Activated naive CD4-positive, alpha-beta T cell treated with anti-CD3 and anti-CD28 coated beads, Interleukin-2, amount 10 ng/mL, durations not matched to agents 7 days and 5 days (primary cell): ENCODE measurements at regions not wholly inside any gene's neighbourhood (a gene's known extent, or its start where the extent isn't known, plus 50 kb on each side); places are given as distances from the start of the nearest gene placed in this dataset.
"Not testable (repeated sequence)": the region's sequence is repeated elsewhere in the genome, so short reads cannot be mapped to it uniquely, and the experiment has no call there.

Experiments
- CTCF ChIA-PET: fragments of 350-600 bp; sonication (Branson Sonifier 250); formaldehyde crosslinking; loops from one replicate; lab custom pipeline; 2021; ENCODE audit warnings: antibody characterized with exemption; lab: Charles Lee
- DNase-seq: peaks from one replicate; pipeline ENCODE4 v3.0.0-alpha.2; 2020
- H3K27ac Mint-ChIP-seq: one replicate; pipeline ENCODE4 v1.8.0; 2021; ENCODE audit warnings: mild to moderate bottlenecking, moderate library complexity, mixed read lengths
- H3K27me3 Mint-ChIP-seq: one replicate; pipeline ENCODE4 v1.8.0; 2021; ENCODE audit warnings: mild to moderate bottlenecking, mixed read lengths
- H3K36me3 Mint-ChIP-seq: one replicate; pipeline ENCODE4 v1.8.0; 2021; ENCODE audit warnings: mixed read lengths
- H3K4me1 Mint-ChIP-seq: one replicate; pipeline ENCODE4 v1.8.0; 2021; ENCODE audit warnings: mixed read lengths
- H3K4me3 Mint-ChIP-seq: one replicate; pipeline ENCODE4 v1.8.0; 2021; ENCODE audit warnings: mild to moderate bottlenecking, moderate library complexity, mixed read lengths
- H3K9me3 Mint-ChIP-seq: one replicate; pipeline ENCODE4 v1.8.0; 2021; ENCODE audit warnings: mixed read lengths

DNA sequence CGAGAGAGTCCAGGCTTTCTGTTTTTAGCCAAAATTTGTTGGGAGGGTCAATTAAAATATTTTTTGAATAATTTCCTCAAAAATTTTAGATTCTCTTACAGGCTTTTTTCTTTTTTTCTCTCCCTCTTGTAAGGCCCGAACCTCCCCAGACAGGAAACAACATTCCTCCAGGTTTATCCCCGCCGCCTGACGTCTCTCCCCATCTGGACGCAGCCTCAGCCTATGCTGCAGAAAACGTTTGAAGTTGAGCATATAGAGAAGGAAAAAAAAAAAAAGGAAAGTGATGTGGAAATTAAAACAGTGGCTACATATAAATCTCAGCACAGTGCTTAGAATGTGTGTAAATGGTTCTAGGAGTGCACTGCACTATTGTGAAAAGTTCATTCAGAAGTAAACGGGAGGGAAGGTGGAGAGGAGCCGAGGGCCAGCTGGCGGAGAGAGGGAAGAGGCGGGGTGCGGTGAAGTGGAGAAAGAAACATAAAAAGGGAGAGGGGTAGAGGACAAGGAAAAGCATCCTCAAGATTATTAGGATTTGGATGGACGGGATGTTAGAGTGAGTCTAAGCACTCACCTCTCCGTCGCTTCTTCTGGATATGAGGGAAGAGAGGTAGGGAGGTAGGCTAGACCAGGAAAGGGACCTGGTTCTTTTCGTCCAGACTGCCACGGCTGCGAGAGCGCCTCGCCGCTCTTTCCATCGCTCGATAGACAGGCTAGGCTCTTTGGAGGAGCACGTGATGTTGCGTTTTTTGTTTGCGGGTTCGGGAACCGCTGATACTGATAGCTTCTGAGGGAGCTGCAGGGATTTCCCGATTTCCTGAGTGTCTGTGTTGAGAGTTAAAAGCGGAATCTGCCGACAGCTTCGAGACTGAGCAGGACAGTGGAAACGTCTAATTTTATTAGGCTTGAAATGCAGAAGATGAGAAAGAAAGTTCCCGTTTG lies 98.7 kb downstream of the TRIM27 start:
- H3K36me3 Mint-ChIP-seq = peaks cover 3% of the 10 kb centered on the region
- H3K4me3 Mint-ChIP-seq = peak overlapping the region; percentile 3
- H3K4me1 Mint-ChIP-seq = peaks cover 3% of the 10 kb centered on the region
- peaks cover 76% of the 10 kb centered on the region for H3K27me3 Mint-ChIP-seq
- H3K27ac Mint-ChIP-seq = no peak overlapping the region
- DNase-seq = no peak
- H3K9me3 Mint-ChIP-seq = no peaks in the 10 kb centered on the region
- CTCF ChIA-PET = interaction anchor here (0.6 to 1.9 kb wide), 3 partner anchors 13 to 32 kb away, joined by 3 to 7 read pairs (median 5); no protein-coding TSS in a partner anchor

DNA sequence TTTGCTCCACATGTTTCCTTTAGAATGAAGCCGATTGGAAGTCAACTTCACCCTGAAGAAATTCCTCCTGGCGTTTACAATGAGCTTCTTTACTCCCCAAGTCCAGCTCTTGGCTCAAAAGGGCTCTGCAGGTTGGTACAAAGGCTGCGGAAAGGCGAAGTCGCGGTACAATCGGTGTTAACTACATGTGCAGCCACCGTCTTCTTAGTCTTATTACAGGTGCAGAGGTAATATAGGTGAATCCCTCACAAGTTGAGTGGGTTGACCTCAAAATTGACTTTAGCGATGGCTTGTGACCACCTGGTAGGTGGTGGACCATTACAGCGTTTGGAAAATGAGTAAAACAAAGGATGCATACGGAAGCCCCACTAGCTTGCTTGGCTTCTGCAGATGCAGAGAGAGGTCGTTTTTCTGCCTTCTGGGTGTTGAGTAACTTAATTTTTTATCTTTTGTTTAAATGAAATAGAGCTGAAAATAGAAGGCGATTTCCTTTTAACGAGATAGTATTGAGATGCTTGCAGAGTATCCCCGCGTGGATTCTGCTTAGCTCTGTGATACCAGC lies 98.0 kb downstream of the TRIM27 start:
- Mint-ChIP-seq H3K36me3 (peaks cover 3% of the 10 kb centered on the region), H3K4me1 (peaks cover 3% of the 10 kb centered on the region), H3K4me3 (no peak overlapping the region), H3K27me3 (peaks cover 76% of the 10 kb centered on the region), H3K9me3 (no peaks in the 10 kb centered on the region), H3K27ac (no peak overlapping the region)
- DNase-seq = no peak
- CTCF ChIA-PET = interaction anchor here (1.4 to 1.9 kb wide), 2 partner anchors 12 to 15 kb away, joined by 5 to 7 read pairs; no protein-coding TSS in a partner anchor

DNA sequence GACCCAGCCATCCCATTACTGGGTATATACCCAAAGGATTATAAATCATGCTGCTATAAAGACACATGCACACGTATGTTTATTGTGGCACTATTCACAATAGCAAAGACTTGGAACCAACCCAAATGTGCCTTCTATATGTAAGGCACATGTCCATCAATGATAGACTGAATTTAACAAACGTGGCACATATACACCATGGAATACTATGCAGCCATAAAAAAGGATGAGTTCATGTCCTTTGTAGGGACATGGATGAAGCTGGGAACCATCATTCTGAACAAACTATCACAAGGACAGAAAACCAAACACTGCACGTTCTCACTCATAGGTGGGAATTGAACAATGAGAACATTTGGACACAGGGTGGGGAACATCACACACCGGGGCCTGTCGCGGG lies 92.1 kb downstream of the TRIM27 start:
- H3K9me3 Mint-ChIP-seq, H3K27ac Mint-ChIP-seq, H3K36me3 Mint-ChIP-seq, CTCF ChIA-PET, H3K4me3 Mint-ChIP-seq, H3K4me1 Mint-ChIP-seq, DNase-seq: not testable (repeated sequence)
- H3K27me3 Mint-ChIP-seq = peaks cover 53% of the 10 kb centered on the region

DNA sequence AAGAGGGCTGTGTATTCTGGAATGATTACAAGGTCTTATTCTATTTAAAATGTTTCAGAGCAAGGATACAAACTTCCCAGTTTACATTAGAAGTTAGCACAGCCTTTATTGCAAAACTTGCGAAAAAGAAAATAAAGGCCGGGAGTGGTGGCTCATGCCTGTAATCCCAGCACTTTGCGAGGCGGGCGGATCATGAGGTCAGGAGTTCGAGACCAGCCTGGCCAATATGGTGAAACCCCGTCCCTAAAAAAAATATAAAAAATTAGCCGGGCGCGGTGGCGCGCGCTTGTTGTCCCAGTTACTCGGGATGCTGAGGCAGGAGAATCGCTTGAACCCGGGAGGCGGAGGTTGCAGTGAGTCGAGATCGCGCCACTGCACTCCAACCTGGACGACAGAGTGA lies 87.1 kb downstream of the TRIM27 start:
- Mint-ChIP-seq H3K4me1 (peaks cover 30% of the 10 kb centered on the region), H3K27me3 (peaks cover 44% of the 10 kb centered on the region)
- DNase-seq, H3K4me3 Mint-ChIP-seq, H3K27ac Mint-ChIP-seq, H3K36me3 Mint-ChIP-seq, H3K9me3 Mint-ChIP-seq: not testable (repeated sequence)
- CTCF ChIA-PET = interaction anchor here (0.5 to 3.9 kb wide), 17 partner anchors 11 to 1499 kb away, joined by 3 to 56 read pairs (median 5); no protein-coding TSS in a partner anchor

DNA sequence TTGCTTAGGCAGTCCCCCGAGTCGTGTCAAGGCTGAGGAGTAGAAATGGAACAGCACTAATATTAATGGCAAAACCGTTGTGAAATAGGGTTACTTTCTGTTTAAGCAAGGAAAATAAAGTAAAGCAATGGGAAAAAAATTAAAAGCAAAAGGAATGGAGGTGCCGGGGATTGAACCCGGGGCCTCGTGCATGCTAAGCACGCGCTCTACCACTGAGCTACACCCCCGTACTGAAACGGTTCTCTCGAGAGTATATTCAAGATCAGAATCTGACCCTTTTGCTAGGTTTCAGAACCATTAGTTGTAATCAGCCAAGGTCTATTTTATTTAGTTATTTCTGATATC lies 85.5 kb downstream of the TRIM27 start:
- H3K36me3 Mint-ChIP-seq = no peaks in the 10 kb centered on the region
- CTCF ChIA-PET = interaction anchor here (0.7 to 3.9 kb wide), 21 partner anchors 8 to 567 kb away, joined by 3 to 56 read pairs (median 5); no protein-coding TSS in a partner anchor

DNA sequence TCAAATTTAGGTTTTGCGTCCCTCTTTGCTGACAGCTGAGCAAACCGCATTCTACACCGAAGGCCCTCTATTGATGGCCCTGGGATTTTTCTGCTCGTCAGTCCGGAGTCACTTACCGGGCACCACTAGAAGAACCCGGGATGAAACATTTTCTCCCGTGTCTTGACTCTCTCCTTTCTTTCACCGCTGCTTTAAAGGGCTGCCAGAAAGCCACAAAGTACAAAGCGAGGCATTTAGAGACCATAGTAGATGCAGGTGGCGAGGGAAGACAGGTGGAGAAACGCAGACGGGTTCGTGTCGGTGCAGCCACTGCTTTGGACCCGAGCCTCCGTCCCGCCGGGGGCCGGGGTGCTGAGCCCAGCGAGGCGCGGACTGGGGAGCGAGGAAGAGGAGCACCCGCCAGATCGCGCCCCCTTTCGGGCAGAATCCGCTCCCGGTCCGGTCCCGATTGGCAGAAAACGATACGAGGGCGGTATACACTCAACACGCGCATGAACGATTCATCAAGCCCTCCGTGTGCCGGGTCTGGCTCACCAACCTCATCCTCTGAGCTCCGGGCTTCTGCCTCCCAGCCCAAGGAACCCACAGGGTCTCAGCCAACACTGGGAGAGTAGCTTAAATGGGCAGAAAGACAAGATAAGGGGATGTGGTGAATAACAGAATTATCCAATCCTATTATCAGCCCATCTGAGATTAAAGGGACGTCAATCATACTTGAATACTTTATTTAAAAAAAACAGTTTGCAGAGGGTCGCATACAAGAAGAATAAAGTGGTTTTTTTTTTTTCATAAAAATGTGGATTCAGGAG lies 84.9 kb downstream of the TRIM27 start:
- Mint-ChIP-seq H3K27me3 (peaks cover 48% of the 10 kb centered on the region), H3K36me3 (no peaks in the 10 kb centered on the region), H3K9me3 (no peaks in the 10 kb centered on the region), H3K4me3 (peak overlapping the region; percentile 90), H3K4me1 (peaks cover 30% of the 10 kb centered on the region), H3K27ac (peak overlapping the region; percentile 79)
- CTCF ChIA-PET = interaction anchor here (0.6 to 3.9 kb wide), 16 partner anchors 8 to 567 kb away, joined by 3 to 56 read pairs (median 5); no protein-coding TSS in a partner anchor
- peak; percentile 83 for DNase-seq

More for the DNA sequence above, 85.5 kb downstream of the TRIM27 start:
- Mint-ChIP-seq H3K9me3 (no peaks in the 10 kb centered on the region), H3K4me1 (peaks cover 30% of the 10 kb centered on the region), H3K4me3 (peak overlapping the region; percentile 90), H3K27ac (peak overlapping the region; percentile 79), H3K27me3 (peaks cover 48% of the 10 kb centered on the region)
- DNase-seq = peak; percentile 62

DNA sequence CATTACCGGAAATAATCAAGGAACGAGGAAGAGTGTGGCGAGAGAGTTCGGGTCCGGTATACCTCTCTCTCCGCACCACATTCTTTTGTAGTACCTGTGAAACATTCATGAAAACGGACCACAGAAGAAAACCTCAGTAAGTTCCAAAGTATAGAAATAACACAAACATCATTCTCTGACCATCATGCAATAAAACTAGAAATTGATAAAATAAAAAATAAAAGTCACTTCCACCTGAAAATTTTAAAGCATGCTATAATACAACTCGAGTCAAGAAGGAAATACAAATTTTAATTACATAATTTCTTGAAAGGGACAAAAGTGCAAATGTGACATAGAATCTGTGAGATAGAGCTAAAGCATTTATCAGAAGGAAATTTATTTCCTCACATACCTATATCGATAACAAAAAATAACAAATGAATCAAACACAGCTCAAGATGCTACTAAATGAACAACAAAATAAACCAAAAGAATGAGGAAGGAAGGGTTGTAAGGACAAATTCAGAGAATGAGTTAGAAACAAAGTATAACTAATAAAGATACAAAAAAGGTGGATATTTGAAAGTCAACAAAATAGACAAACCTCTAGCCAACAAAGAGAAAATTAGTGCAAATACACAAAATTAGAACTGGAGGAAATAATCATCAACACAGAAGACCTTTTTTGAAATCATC lies 84.2 kb downstream of the TRIM27 start:
- no peaks in the 10 kb centered on the region for H3K36me3 Mint-ChIP-seq
- H3K9me3 Mint-ChIP-seq = no peaks in the 10 kb centered on the region
- H3K4me1 Mint-ChIP-seq = peaks cover 30% of the 10 kb centered on the region
- H3K27ac Mint-ChIP-seq = no peak overlapping the region
- peaks cover 48% of the 10 kb centered on the region for H3K27me3 Mint-ChIP-seq
- DNase-seq = no peak
- peak overlapping the region; percentile 90 for H3K4me3 Mint-ChIP-seq
- CTCF ChIA-PET = interaction anchor here (0.6 to 3.9 kb wide), 5 partner anchors 9 to 542 kb away, joined by 3 to 56 read pairs (median 17); no protein-coding TSS in a partner anchor

DNA sequence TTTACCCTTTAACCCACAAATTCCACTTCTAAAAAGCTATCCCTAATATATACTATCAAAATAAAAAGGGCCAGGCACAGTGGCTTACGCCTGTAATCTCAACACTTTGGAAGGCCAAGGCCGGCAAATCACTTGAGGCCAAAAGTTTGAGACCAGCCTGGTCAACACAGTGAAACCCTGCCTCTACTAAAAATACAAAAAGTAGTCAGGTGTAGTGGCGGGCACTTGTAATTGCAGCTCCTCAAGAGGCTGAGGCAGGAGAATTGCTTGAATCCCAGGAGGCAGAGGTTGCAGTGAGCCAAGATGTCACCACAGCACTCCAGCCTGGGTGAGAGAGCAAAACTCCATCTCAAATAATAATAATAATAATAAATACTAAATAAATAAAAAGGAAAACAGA lies 82.5 kb downstream of the TRIM27 start:
- peaks cover 28% of the 10 kb centered on the region for H3K4me1 Mint-ChIP-seq

DNA sequence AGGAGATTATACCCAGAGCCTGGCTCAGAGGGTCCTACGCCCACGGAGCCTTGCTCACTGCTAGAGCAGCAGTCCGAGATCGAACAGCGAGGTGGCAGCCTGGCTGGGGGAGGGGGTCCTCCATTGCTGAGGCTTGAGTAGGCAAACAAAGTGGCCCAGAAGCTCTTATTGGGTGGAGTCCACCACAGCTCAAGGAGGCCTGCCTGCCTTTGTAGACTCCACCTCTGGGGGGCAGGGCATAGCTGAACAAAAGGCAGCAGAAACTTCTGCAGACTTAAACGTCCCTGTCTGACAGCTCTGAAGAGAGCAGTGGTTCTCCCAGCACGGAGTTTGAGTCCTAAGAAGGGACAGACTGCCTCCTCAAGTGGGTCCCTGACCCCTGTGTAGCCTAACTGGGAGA lies 75.0 kb downstream of the TRIM27 start:
- H3K36me3 Mint-ChIP-seq, H3K4me3 Mint-ChIP-seq, H3K27ac Mint-ChIP-seq, H3K4me1 Mint-ChIP-seq, H3K9me3 Mint-ChIP-seq: not testable (repeated sequence)
- DNase-seq = peak; percentile 70
- CTCF ChIA-PET = interaction anchor here (0.6 to 2.7 kb wide), 6 partner anchors 8 to 168 kb away, joined by 3 to 13 read pairs (median 4); no protein-coding TSS in a partner anchor
- H3K27me3 Mint-ChIP-seq = peaks cover 32% of the 10 kb centered on the region

More for the DNA sequence above, 82.5 kb downstream of the TRIM27 start:
- Mint-ChIP-seq H3K4me3 (no peak overlapping the region), H3K27ac (no peak overlapping the region), H3K9me3 (no peaks in the 10 kb centered on the region), H3K27me3 (peaks cover 35% of the 10 kb centered on the region), H3K36me3 (no peaks in the 10 kb centered on the region)
- CTCF ChIA-PET = interaction anchor here (0.8 to 1.7 kb wide), 5 partner anchors 8 to 175 kb away, joined by 3 to 4 read pairs (median 3); partner anchors contain the start of gene ZNF311
- DNase-seq = no peak
